ENCODE measurements at regions not wholly inside any gene's neighbourhood (a gene's known extent, or its start where the extent isn't known, plus 50 kb on each side); places are given as distances from the start of the nearest gene placed in this dataset.

DNA sequence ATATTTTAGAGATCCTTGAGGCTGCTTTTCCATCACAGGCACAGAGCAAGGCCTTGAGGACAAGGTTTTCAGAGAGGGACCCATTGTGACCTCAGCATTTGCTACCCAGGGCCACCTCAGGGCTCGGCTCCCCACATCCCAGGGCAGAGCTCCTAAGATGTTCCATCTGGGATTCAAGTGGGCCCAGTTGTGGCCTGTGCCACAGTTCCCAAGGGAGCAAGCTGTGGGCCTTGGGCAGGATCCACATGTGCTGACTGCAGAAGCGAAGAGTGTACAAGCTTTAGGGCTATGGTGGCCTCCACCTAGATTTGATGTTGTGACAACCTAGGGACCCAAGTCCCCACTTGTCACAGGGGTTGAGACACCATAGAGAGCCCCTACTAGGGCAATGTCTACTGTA, 608.1 kb downstream of the HACE1 start:
- Histone ChIP-seq H3K27ac (no peak overlapping the region), H3K4me3 (no peak overlapping the region)
- DNase-seq (ENCODE audit: low spot score) = no peak
- TF ChIP-seq, protein P1, sequence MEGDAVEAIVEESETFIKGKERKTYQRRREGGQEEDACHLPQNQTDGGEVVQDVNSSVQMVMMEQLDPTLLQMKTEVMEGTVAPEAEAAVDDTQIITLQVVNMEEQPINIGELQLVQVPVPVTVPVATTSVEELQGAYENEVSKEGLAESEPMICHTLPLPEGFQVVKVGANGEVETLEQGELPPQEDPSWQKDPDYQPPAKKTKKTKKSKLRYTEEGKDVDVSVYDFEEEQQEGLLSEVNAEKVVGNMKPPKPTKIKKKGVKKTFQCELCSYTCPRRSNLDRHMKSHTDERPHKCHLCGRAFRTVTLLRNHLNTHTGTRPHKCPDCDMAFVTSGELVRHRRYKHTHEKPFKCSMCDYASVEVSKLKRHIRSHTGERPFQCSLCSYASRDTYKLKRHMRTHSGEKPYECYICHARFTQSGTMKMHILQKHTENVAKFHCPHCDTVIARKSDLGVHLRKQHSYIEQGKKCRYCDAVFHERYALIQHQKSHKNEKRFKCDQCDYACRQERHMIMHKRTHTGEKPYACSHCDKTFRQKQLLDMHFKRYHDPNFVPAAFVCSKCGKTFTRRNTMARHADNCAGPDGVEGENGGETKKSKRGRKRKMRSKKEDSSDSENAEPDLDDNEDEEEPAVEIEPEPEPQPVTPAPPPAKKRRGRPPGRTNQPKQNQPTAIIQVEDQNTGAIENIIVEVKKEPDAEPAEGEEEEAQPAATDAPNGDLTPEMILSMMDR (IDR thresholded peaks at IDR 0.05) = no peak

DNA sequence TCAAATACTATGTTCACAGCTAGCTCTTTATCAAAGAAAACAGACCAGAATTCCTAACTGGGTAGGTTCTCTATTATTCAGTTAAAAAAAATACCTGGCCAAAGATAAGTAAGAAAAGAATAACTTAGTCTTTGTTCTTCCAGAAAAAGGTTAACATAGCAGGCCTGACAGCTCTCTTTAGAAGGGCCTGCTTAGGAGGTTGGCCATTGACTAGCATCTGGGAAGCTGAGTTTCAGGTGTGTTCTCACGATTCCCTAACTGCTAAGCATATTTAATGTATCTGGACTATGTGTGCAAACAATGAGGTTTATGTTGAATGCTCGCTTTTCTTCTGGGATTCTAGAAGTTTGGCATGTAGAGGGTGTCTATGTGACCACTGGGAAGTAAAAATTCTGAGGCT, 618.9 kb downstream of the HACE1 start:
- Histone ChIP-seq H3K27ac (no peak overlapping the region), H3K4me3 (no peak overlapping the region)
- TF ChIP-seq, protein P1 (IDR thresholded peaks at IDR 0.05) = no peak
- DNase-seq (ENCODE audit: low spot score) = no peak

DNA sequence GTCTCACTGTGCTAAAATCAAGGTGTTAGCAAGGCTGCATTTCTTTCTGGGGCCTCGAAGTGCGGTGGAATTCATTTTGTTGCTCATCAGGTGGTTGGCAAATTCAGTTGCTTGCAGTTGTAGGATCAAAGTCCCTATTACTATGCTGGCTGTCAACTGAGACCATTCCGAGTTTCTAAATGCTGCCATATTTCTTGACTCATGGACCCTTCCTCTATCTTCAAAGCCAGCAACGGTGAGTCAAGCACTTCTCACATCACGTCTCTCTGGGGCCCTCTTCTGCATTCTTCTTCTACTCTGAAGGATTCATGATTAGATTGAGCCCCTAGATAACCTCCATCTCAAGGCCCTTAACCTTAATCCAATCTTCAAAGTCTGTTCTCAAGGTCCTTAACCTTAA, 619.7 kb downstream of the HACE1 start:
- Histone ChIP-seq H3K4me3 (no peak overlapping the region), H3K27ac (no peak overlapping the region)
- TF ChIP-seq, protein P1 (IDR thresholded peaks at IDR 0.05) = no peak
- no peak for DNase-seq (ENCODE audit: low spot score)

DNA sequence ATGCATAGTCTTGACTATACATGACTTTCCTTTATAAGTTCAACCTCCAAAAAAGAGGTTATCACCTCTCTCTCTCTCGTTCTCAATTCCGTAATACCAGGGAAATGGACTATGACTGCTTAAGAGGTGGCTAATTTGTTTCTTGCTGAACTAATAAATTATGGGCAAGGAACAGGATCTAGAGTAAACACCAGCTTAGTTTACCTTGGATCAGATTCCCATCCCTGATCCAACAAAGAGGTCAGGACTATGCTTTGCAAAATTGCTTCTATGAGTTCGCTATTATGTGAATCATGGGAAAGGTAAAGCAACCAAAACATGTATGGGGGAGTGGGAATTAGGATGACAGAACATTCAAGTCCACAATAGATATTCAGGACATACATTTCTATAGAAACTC, 630.7 kb downstream of the HACE1 start:
- Histone ChIP-seq H3K27ac (no peak overlapping the region), H3K4me3 (no peak overlapping the region)
- no peak for DNase-seq (ENCODE audit: low spot score)
- TF ChIP-seq, protein P1 (IDR thresholded peaks at IDR 0.05) = no peak

DNA sequence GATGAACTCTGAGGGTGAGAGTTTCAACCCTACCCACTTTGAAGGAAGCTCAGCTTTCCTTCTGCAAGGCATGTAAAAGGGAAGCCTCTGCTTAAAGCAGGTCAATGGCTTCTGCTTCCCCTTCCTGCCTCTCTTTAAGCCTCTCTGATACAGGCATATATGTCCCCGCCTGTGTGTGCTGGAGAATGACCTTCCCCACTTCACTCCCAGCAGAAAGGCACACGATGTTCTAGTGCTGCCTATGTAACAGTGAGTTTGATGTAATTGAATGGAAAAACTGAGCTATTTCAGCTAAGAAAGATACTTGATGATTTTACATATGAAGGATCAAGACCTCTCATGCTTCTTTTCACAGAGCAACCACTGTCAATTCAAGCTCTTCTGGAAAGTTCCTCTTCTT, 632.2 kb downstream of the HACE1 start:
- no peak overlapping the region for H3K27ac ChIP-seq
- TF ChIP-seq, protein P1 (IDR thresholded peaks at IDR 0.05) = no peak
- DNase-seq (ENCODE audit: low spot score) = no peak
- H3K4me3 ChIP-seq = no peak overlapping the region

DNA sequence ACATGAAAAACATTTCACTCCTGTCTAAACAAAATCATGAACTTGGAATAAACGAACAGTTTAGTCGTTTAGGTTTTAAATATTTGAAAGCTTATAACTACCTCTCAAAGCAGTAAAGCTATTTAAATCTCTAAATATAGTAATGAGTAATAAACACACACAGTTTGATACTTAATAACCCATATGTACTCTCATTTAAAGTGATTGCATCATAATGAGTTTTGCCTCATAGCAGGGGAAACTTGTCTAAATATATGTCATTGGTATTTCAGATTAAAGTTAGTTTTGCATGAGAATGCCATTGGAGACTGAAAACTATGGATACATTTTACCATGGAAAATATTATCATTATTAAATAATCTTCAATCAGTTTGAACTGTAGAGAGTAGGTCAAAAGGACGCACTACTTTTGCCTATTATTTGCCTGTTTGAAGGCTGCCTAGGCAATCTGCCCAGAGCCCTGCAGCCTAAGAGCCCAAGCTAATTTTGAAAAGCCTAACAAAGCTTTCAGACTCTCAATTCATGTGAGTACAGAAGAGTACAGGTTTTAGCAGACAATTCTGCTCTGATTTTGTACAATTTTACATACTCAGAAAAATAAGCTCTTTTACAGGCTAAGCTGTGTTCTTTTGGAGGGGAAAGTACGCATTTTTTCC, 632.8 kb downstream of the HACE1 start:
- no peak for DNase-seq (ENCODE audit: low spot score)

DNA sequence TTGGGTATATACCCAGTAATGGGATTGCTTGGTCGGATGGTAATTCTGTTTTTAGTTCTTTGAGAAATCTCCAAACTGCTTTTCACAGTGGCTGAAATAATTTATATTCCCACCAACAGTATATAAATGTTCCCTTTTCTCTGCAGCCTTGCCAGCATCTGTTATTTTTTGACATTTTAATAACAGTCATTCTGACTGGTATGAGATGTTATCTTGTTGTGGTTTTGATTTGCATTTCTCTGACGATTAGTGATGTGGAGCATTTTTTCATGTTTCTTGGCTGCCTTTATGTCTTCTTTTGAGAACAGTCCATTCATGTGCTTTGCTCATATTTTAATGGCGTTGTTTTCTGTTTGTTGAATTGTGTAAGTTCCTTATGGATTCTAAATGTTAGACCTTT, 641.6 kb downstream of the HACE1 start:
- Histone ChIP-seq H3K4me3 (no peak overlapping the region), H3K27ac (no peak overlapping the region)
- no peak for DNase-seq (ENCODE audit: low spot score)
- TF ChIP-seq, protein P1 (IDR thresholded peaks at IDR 0.05) = no peak

More for the DNA sequence above, 632.8 kb downstream of the HACE1 start:
- no peak overlapping the region for H3K4me3 ChIP-seq
- TF ChIP-seq, protein P1 (IDR thresholded peaks at IDR 0.05) = no peak
- no peak overlapping the region for H3K27ac ChIP-seq
